ENCODE measurements at regions not wholly inside any gene's neighbourhood (a gene's known extent, or its start where the extent isn't known, plus 50 kb on each side); places are given as distances from the start of the nearest gene placed in this dataset.

DNA sequence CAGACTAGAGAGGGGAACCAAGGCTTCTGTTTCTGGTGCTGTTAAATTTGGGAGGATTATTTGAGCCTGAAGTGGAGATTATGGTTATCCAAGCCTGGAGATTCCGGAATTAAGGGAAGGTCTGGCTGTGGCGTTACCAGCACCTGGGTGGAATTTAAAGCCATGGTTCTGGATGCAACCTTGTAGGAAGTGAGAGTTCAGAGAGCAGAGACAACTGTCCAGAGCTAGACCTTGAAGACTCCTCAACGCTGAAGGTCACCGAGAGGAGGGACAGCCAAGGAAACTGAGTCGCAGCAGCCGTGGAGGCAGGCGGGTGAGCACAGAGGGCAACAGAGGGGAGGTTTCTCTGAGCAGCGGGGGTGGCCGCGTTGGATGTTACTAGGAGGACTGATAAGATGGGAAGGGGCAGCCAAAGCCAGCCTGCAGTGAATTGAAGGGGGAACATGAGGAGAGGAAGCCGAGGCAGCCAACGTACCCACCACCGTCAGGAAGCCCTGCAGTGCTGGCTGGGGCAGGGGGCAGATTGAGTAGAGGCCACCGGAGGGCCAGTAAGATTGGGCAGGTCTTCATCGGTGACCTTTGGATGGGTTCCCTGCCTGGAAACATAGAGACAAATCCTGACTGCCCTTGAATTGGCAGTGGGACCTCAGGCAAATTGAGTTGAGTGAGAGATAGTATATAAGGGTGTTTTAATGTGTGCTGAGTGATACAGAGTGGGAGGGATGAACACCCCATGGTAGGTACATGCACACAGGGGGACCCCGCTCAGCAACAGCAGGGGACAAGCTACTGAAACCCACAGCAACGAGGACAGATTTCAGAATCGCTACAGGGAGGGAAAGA is 90.3 kb downstream of the SNX5 start (continued):
- TF ChIP-seq, protein P1, sequence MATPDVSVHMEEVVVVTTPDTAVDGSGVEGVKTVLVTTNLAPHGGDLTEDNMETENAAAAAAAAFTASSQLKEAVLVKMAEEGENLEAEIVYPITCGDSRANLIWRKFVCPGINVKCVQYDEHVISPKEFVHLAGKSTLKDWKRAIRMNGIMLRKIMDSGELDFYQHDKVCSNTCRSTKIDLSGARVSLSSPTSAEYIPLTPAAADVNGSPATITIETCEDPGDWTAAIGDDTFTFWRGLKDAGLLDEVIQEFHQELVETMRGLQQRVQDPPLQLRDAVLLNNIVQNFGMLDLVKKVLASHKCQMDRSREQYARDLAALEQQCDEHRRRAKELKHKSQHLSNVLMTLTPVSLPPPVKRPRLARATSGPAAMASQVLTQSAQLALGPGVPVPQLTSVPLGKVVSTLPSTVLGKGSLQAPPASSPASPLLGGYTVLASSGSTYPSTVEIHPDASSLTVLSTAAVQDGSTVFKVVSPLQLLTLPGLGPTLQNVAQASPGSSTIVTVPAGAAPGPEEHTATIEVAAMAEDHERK (CRISPR knock-in tag; IDR thresholded peaks at IDR 0.05; ENCODE audit: low read depth) = no peak
- TF ChIP-seq, protein P2, sequence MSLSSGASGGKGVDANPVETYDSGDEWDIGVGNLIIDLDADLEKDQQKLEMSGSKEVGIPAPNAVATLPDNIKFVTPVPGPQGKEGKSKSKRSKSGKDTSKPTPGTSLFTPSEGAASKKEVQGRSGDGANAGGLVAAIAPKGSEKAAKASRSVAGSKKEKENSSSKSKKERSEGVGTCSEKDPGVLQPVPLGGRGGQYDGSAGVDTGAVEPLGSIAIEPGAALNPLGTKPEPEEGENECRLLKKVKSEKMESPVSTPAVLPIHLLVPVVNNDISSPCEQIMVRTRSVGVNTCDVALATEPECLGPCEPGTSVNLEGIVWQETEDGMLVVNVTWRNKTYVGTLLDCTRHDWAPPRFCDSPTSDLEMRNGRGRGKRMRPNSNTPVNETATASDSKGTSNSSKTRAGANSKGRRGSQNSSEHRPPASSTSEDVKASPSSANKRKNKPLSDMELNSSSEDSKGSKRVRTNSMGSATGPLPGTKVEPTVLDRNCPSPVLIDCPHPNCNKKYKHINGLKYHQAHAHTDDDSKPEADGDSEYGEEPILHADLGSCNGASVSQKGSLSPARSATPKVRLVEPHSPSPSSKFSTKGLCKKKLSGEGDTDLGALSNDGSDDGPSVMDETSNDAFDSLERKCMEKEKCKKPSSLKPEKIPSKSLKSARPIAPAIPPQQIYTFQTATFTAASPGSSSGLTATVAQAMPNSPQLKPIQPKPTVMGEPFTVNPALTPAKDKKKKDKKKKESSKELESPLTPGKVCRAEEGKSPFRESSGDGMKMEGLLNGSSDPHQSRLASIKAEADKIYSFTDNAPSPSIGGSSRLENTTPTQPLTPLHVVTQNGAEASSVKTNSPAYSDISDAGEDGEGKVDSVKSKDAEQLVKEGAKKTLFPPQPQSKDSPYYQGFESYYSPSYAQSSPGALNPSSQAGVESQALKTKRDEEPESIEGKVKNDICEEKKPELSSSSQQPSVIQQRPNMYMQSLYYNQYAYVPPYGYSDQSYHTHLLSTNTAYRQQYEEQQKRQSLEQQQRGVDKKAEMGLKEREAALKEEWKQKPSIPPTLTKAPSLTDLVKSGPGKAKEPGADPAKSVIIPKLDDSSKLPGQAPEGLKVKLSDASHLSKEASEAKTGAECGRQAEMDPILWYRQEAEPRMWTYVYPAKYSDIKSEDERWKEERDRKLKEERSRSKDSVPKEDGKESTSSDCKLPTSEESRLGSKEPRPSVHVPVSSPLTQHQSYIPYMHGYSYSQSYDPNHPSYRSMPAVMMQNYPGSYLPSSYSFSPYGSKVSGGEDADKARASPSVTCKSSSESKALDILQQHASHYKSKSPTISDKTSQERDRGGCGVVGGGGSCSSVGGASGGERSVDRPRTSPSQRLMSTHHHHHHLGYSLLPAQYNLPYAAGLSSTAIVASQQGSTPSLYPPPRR (CRISPR knock-in tag; IDR thresholded peaks at IDR 0.05; ENCODE audit: borderline replicate concordance) = peak; percentile 1; the same call in 1 of the 2 replicates
- TF ChIP-seq, protein P3, sequence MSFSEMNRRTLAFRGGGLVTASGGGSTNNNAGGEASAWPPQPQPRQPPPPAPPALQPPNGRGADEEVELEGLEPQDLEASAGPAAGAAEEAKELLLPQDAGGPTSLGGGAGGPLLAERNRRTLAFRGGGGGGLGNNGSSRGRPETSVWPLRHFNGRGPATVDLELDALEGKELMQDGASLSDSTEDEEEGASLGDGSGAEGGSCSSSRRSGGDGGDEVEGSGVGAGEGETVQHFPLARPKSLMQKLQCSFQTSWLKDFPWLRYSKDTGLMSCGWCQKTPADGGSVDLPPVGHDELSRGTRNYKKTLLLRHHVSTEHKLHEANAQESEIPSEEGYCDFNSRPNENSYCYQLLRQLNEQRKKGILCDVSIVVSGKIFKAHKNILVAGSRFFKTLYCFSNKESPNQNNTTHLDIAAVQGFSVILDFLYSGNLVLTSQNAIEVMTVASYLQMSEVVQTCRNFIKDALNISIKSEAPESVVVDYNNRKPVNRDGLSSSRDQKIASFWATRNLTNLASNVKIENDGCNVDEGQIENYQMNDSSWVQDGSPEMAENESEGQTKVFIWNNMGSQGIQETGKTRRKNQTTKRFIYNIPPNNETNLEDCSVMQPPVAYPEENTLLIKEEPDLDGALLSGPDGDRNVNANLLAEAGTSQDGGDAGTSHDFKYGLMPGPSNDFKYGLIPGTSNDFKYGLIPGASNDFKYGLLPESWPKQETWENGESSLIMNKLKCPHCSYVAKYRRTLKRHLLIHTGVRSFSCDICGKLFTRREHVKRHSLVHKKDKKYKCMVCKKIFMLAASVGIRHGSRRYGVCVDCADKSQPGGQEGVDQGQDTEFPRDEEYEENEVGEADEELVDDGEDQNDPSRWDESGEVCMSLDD (CRISPR knock-in tag; IDR thresholded peaks at IDR 0.05; ENCODE audit: borderline replicate concordance) = no peak
- TF ChIP-seq, protein P4, sequence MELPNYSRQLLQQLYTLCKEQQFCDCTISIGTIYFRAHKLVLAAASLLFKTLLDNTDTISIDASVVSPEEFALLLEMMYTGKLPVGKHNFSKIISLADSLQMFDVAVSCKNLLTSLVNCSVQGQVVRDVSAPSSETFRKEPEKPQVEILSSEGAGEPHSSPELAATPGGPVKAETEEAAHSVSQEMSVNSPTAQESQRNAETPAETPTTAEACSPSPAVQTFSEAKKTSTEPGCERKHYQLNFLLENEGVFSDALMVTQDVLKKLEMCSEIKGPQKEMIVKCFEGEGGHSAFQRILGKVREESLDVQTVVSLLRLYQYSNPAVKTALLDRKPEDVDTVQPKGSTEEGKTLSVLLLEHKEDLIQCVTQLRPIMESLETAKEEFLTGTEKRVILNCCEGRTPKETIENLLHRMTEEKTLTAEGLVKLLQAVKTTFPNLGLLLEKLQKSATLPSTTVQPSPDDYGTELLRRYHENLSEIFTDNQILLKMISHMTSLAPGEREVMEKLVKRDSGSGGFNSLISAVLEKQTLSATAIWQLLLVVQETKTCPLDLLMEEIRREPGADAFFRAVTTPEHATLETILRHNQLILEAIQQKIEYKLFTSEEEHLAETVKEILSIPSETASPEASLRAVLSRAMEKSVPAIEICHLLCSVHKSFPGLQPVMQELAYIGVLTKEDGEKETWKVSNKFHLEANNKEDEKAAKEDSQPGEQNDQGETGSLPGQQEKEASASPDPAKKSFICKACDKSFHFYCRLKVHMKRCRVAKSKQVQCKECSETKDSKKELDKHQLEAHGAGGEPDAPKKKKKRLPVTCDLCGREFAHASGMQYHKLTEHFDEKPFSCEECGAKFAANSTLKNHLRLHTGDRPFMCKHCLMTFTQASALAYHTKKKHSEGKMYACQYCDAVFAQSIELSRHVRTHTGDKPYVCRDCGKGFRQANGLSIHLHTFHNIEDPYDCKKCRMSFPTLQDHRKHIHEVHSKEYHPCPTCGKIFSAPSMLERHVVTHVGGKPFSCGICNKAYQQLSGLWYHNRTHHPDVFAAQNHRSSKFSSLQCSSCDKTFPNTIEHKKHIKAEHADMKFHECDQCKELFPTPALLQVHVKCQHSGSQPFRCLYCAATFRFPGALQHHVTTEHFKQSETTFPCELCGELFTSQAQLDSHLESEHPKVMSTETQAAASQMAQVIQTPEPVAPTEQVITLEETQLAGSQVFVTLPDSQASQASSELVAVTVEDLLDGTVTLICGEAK (IDR thresholded peaks at IDR 0.05) = no peak
- TF ChIP-seq, protein P4 (CRISPR knock-in tag; IDR thresholded peaks at IDR 0.05) = 0 out of 2 replicates have a peak, but pooled peaks have one; percentile 17
- TF ChIP-seq, protein P5, sequence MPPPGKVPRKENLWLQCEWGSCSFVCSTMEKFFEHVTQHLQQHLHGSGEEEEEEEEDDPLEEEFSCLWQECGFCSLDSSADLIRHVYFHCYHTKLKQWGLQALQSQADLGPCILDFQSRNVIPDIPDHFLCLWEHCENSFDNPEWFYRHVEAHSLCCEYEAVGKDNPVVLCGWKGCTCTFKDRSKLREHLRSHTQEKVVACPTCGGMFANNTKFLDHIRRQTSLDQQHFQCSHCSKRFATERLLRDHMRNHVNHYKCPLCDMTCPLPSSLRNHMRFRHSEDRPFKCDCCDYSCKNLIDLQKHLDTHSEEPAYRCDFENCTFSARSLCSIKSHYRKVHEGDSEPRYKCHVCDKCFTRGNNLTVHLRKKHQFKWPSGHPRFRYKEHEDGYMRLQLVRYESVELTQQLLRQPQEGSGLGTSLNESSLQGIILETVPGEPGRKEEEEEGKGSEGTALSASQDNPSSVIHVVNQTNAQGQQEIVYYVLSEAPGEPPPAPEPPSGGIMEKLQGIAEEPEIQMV (CRISPR knock-in tag; IDR thresholded peaks at IDR 0.05; ENCODE audit: low read depth) = no peak

Measured in HepG2 (cell line).